KBM-7 (cell line): ENCODE measurements at regions not wholly inside any gene's neighbourhood (a gene's known extent, or its start where the extent isn't known, plus 50 kb on each side); places are given as distances from the start of the nearest gene placed in this dataset.
A peak's percentile ranks its signal among the peaks of the same experiment; 100 is the strongest.

Source experiments
- DNase-seq: peaks from one replicate; pipeline ENCODE4 v3.0.0-alpha.2; 2015
- in situ Hi-C: fragments of 300-500 bp; cut with MboI; formaldehyde crosslinking; loops from 2 replicates; pipeline ENCODE4 v1.14.3; 2020; ENCODE audit warnings: low sequenced_read_pairs, low pct_unique_long_range_greater_than_20kb, mixed read lengths

- peak; percentile 12 for DNase-seq
- in situ Hi-C loops, result no loop called here
These were observed 114.0 kb upstream of the INPP4B start for GRCh38 chr4:142960126-142960525.

- in situ Hi-C loops, result no loop called here
These were observed 115.0 kb upstream of the INPP4B start for GRCh38 chr4:142960867-142961644.

GRCh38 chr4:142961866-142962265, 115.8 kb upstream of the INPP4B start:
- in situ Hi-C loops, result no loop called here
- peak; percentile 86 for DNase-seq

More at GRCh38 chr4:142960867-142961644, 115.0 kb upstream of the INPP4B start:
- peak; percentile 19 for DNase-seq

DNA sequence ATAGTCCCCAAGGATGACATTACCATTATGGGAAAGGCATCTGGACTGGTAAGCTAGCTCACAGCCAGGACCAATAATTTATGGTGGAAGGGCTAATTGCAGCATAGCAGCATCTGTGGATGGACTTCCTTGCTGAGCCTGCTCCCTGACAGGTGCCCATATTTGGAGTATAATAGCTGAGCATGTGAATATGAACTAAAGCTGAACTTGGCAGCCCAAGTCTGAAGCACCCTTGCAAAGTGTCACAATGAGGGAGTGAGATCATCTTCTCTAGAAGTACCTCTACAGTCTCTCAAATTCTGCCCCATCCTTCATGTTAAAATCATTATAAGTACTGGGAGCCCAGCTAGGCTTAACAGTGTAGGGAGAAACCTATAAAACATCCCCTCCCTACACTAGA, 128.2 kb upstream of the INPP4B start:
- in situ Hi-C loops, result no loop called here
- DNase-seq, result no peak

- DNase-seq, result no peak
- in situ Hi-C loops, result no loop called here
These were observed 129.5 kb upstream of the INPP4B start for GRCh38 chr4:142975618-142976017.

DNA sequence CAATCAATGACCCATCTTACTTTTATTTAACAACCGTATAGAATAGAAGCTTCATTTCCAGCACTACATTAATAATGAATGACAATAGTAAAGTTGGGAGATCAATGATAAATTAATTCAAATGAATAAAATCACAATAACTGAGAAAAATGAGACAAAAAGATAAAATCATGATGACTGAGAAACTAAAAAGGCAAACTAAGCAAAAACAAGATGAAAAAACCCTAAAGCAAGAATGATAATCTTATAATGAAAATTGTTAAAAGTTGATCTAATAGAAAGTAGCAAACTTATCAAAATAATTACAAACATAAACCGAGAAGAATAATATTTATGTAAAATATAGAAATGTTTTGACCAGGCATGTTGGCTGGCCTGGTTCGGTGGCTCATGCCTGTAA, 130.4 kb upstream of the INPP4B start:
- no peak for DNase-seq
- in situ Hi-C loops, result no loop called here

GRCh38 chr4:142977182-142977581, 131.1 kb upstream of the INPP4B start:
- no peak for DNase-seq
- in situ Hi-C loops, result no loop called here

DNA sequence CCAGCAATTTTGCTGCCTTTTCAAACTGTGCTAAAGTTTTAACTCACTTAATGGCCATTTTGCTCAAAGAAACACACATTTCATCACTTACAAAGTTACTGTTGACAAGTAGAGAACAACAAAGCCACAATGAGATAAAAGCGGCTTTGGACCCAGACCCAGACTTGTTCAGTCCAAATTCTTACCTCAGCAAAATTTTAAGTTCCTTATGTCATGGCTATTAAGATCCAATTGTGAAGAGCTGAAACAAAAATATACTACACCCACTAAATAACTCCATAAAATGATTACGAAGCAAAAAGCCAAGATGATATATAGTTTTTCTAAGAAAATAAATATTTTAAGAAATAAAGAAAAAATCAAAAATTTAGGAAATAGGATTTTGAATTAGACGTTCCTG, 137.0 kb upstream of the INPP4B start:
- DNase-seq, result no peak
- in situ Hi-C loops, result no loop called here

DNA sequence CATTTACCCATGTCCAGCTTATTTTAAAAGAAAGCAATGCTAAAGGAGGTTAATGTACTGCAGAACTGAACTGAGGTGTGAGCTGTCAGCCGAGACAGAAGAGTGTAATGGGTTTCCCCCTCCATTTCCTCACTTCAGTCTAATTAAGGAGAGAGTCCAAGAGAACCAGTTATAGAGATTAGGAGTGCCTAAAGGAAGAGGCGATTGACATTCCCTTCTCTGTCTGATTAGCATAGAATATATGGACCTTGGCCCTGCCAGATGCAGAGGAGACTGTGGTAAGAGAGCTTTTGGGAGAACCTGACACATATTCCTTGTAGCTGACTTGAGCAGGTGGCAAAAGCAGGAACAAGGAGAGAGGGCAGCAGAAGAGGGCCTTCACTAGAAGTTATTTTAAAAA, 137.5 kb upstream of the INPP4B start:
- in situ Hi-C loops, result no loop called here
- DNase-seq, result no peak

- peak; percentile 50 for DNase-seq
- in situ Hi-C loops, result no loop called here
These were observed 138.9 kb upstream of the INPP4B start for GRCh38 chr4:142984871-142985585.

GRCh38 chr4:143016171-143016570, 168.5 kb upstream of the USP38 start:
- no peak for DNase-seq
- in situ Hi-C loops, result no loop called here

DNA sequence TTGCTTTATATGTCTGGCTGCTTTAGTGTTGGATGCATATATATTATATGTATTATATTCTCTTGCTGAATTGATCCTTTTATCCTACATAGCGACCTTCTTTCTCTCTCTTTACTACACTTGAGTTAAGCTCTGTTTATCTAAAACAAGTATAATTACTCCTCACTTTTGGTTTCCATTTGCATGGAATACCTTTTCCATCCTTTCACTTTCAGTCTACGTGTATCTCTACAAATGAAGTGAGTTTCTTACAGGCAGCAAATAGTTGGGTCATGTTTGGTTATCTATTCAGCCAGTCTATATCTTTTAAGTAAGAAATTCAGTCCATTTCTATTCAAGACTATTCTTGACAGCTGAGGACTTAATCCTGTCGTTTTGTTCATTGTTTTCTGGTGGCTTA, 167.5 kb upstream of the USP38 start:
- DNase-seq, result no peak
- in situ Hi-C loops, result no loop called here

- no peak for DNase-seq
- in situ Hi-C loops, result no loop called here
These were observed 165.4 kb upstream of the USP38 start for GRCh38 chr4:143019351-143019750.

GRCh38 chr4:143021384-143021783, 163.3 kb upstream of the USP38 start:
- no peak for DNase-seq
- in situ Hi-C loops, result no loop called here

- DNase-seq, result no peak
- in situ Hi-C loops, result no loop called here
These were observed 161.3 kb upstream of the USP38 start for GRCh38 chr4:143023239-143023918.

- DNase-seq, result peak; percentile 46
- in situ Hi-C loops, result no loop called here
These were observed 159.5 kb upstream of the USP38 start for GRCh38 chr4:143025081-143025704.

GRCh38 chr4:143026459-143027170, 158.1 kb upstream of the USP38 start:
- in situ Hi-C loops, result no loop called here
- DNase-seq, result no peak

DNA sequence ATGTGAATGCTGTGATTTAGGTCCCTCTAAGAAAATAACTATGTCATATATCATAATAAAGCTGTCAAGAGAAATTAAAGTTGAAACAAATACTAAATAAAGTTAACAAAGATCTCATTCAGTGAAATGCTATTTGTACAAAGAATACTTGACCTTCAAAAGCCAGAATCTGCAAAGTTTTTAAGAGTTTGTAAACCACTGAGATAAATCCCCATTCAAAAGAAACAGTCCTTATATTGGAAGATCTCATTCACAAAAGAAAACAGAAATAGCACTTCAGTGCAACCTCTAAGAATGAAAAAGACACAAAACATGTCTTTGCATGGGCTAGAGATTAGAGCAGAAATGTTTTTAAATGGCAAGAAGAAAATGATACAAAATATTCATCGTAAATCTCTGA, 149.1 kb upstream of the USP38 start:
- no peak for DNase-seq
- in situ Hi-C loops, result no loop called here

DNA sequence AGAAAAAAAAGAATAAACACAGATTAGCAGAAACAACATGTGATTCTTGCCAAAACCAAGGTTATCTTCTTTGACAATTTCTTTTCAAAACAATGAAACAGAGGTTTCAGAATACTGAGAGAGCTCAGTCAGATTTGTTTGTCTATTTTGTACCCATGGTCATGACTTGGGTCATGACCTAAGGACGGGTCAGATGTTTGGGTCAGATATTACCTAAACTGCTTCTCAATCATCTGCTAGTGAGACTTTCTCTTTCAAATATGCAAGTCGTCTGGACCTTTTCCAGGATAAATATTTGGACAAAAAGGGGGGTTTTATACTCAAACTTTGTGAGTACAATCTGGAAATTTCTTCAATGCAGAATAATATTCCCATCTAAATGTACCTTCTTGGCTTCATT, 148.3 kb upstream of the USP38 start:
- in situ Hi-C loops, result no loop called here
- DNase-seq, result no peak
